ENCODE measurements at regions not wholly inside any gene's neighbourhood (a gene's known extent, or its start where the extent isn't known, plus 50 kb on each side); places are given as distances from the start of the nearest gene placed in this dataset.

DNA sequence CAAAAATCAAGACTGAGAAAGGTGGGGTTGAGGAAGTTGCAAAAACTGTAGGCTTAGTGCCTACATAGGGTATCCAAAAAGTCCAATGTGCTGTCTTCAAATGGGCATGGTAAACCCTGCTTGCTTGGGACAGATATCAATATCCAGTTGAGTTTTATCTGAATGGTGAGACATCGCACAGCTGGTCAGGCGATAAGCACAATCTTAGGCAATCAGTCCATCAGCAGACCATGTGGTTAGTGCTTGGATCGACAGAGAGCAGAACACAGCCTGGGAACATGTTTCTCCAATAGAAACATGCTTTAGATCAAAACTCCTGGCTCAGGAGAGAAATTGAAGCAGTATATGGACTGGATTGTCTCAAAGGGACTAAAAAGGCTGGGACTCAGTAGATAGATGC, 151.3 kb upstream of the IPO5 start:
- TF ChIP-seq, protein P1, sequence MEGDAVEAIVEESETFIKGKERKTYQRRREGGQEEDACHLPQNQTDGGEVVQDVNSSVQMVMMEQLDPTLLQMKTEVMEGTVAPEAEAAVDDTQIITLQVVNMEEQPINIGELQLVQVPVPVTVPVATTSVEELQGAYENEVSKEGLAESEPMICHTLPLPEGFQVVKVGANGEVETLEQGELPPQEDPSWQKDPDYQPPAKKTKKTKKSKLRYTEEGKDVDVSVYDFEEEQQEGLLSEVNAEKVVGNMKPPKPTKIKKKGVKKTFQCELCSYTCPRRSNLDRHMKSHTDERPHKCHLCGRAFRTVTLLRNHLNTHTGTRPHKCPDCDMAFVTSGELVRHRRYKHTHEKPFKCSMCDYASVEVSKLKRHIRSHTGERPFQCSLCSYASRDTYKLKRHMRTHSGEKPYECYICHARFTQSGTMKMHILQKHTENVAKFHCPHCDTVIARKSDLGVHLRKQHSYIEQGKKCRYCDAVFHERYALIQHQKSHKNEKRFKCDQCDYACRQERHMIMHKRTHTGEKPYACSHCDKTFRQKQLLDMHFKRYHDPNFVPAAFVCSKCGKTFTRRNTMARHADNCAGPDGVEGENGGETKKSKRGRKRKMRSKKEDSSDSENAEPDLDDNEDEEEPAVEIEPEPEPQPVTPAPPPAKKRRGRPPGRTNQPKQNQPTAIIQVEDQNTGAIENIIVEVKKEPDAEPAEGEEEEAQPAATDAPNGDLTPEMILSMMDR (IDR thresholded peaks at IDR 0.05 in 8 of 11, conservative IDR thresholded peaks at IDR 0.05 in 3 of 11), result no peak
- TF ChIP-seq POLR2A (IDR thresholded peaks at IDR 0.05), result no peak
